SK-N-SH (cell line): ENCODE measurements at regions not wholly inside any gene's neighbourhood (a gene's known extent, or its start where the extent isn't known, plus 50 kb on each side); places are given as distances from the start of the nearest gene placed in this dataset.

ENCODE experiments used
- JUND ChIP-seq: IDR thresholded peaks from 2 replicates; pipeline ENCODE4 v1.4.0; 2012
- POLR2AphosphoS5 ChIP-seq: IDR thresholded peaks from 2 replicates; pipeline ENCODE4 v1.6.1; 2012; ENCODE audit warnings: low read depth, low read length
- RAD21 ChIP-seq: IDR thresholded peaks from 2 replicates; pipeline ENCODE4 v1.6.1; 2012; ENCODE audit warnings: mild to moderate bottlenecking, low read length
- RCOR1 ChIP-seq: fragments of 150-350 bp; IDR thresholded peaks from 2 replicates; pipeline ENCODE4 v1.6.1; 2017; ENCODE audit warnings: antibody characterized with exemption, low read length
- USF1 ChIP-seq: IDR thresholded peaks from 2 replicates; pipeline ENCODE4 v1.4.0; 2012; ENCODE audit warnings: low read depth, borderline replicate concordance
- USF2 ChIP-seq: fragments of 150-350 bp; IDR thresholded peaks from 2 replicates; pipeline ENCODE4 v1.6.1; 2017; ENCODE audit warnings: antibody characterized with exemption, low read length, low read depth, borderline replicate concordance
- TF ChIP-seq, protein P1 (sequence below): fragments of 200-600 bp; sonication (generic); IDR thresholded peaks from 2 replicates; pipeline ENCODE4 v1.6.1; 2017; ENCODE audit warnings: antibody characterized with exemption, mild to moderate bottlenecking, moderate library complexity

DNA sequence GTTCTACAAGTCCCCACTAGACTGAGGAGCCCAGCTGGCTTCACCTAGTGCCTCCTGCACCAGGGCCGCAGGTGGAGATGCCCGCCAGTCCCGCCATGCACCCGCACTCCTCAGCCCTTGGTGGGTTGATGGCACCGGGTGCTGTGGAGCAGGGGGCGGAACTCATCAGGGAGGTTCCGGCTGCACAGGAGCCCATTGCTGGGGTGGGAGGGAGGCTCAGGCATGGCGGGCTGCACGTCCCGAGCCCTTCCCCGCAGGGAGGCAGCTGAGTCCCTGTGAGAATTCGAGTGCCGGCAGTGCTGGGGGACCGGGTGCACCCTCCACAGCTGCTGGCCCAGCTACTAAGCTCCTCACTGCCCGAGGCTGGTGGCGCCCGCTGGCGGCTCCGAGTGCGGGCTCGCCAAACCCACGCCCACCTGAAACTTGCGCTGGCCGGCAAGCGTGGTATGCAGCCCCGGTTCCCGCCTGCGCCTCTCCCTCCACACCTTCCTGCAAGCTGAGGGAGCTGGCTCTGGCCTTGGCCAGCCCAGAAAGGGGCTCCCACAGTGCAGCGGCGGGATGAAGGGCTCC is 252.7 kb upstream of the TCF4 start:
- TF ChIP-seq, protein P1, sequence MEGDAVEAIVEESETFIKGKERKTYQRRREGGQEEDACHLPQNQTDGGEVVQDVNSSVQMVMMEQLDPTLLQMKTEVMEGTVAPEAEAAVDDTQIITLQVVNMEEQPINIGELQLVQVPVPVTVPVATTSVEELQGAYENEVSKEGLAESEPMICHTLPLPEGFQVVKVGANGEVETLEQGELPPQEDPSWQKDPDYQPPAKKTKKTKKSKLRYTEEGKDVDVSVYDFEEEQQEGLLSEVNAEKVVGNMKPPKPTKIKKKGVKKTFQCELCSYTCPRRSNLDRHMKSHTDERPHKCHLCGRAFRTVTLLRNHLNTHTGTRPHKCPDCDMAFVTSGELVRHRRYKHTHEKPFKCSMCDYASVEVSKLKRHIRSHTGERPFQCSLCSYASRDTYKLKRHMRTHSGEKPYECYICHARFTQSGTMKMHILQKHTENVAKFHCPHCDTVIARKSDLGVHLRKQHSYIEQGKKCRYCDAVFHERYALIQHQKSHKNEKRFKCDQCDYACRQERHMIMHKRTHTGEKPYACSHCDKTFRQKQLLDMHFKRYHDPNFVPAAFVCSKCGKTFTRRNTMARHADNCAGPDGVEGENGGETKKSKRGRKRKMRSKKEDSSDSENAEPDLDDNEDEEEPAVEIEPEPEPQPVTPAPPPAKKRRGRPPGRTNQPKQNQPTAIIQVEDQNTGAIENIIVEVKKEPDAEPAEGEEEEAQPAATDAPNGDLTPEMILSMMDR = no peak
- TF ChIP-seq USF1 (no peak), RCOR1 (no peak), POLR2AphosphoS5 (no peak), JUND (no peak), USF2 (no peak), RAD21 (no peak)
